ENCODE measurements at regions not wholly inside any gene's neighbourhood (a gene's known extent, or its start where the extent isn't known, plus 50 kb on each side); places are given as distances from the start of the nearest gene placed in this dataset.

GRCh38 chr5:105168806-105169205 is 1606.2 kb upstream of the NUDT12 start:
- no peak overlapping the region for H3K27ac ChIP-seq (ENCODE audit: insufficient read depth, low read length)
- intact Hi-C loops (cut with micrococcal nuclease) = no loop called here
- H2AK5ac ChIP-seq (ENCODE audit: low read depth, low read length) = no peak overlapping the region
- TF ChIP-seq MXI1 (IDR thresholded peaks at IDR 0.05; ENCODE audit: borderline replicate concordance, low read depth, low read length) = no peak
- no peak for TF ChIP-seq RFX5 (IDR thresholded peaks at IDR 0.05; ENCODE audit: low read depth, low read length)
- no peak for TF ChIP-seq SMC3 (IDR thresholded peaks at IDR 0.05; ENCODE audit: low read depth, low read length)
- no peak for TF ChIP-seq FOS (IDR thresholded peaks at IDR 0.05; ENCODE audit: low read depth, low read length)
- TF ChIP-seq MAZ (IDR thresholded peaks at IDR 0.05; ENCODE audit: borderline replicate concordance, low read depth, low read length) = no peak
- TF ChIP-seq NFE2L2 (IDR thresholded peaks at IDR 0.05; ENCODE audit: low read depth, low read length) = no peak
- TF ChIP-seq RAD21 (IDR thresholded peaks at IDR 0.05; ENCODE audit: low read length) = no peak
- TF ChIP-seq CHD1 (IDR thresholded peaks at IDR 0.05; ENCODE audit: low read depth, low read length) = no peak
- no peak for TF ChIP-seq CTCF (conservative IDR thresholded peaks at IDR 0.05; ENCODE audit: low read depth, low read length)
- no peak for TF ChIP-seq RCOR1 (IDR thresholded peaks at IDR 0.05; ENCODE audit: insufficient replicate concordance, low read length)
- TF ChIP-seq CEBPB (IDR thresholded peaks at IDR 0.05; ENCODE audit: low read depth, low read length) = no peak
- TF ChIP-seq USF2 (IDR thresholded peaks at IDR 0.05; ENCODE audit: low read depth, low read length) = no peak
- TF ChIP-seq MAFK (IDR thresholded peaks at IDR 0.05; ENCODE audit: low read depth, low read length) = no peak
- TF ChIP-seq BHLHE40 (IDR thresholded peaks at IDR 0.05; ENCODE audit: low read depth, low read length) = no peak
- no peak for TF ChIP-seq ELK1 (IDR thresholded peaks at IDR 0.05; ENCODE audit: borderline replicate concordance, low read depth, low read length)
- TF ChIP-seq POLR2A (IDR thresholded peaks at IDR 0.05; ENCODE audit: low read depth, low read length) = no peak
- WGBS, 2 experiments (ENCODE audit: extremely low coverage in 2 of 2, insufficient read length in 1 of 2) = no CpG with 5 or more reads among the region's 1 CpG
- H4K91ac ChIP-seq (ENCODE audit: insufficient read depth, low read depth, low read length) = no peak overlapping the region
- no peaks in the 10 kb centered on the region for H3K79me1 ChIP-seq (ENCODE audit: low read depth in 1 of 2, low read length in 2 of 2)
- H3K9me3 ChIP-seq (ENCODE audit: control insufficient read depth, insufficient read depth, low read length) = no peaks in the 10 kb centered on the region
- no peak overlapping the region for H3K14ac ChIP-seq (replicated peaks; ENCODE audit: low read depth, low read length)
- no peak overlapping the region for H4K8ac ChIP-seq (ENCODE audit: low read depth in 2 of 2, low read length in 2 of 2)
- no peaks in the 10 kb centered on the region for H4K20me1 ChIP-seq (ENCODE audit: insufficient read depth, low read length)
- H3K18ac ChIP-seq (ENCODE audit: low read depth, low read length) = no peak overlapping the region
- no peak overlapping the region for H3K4ac ChIP-seq (ENCODE audit: low read depth, low read length)
- no peak overlapping the region for H3K56ac ChIP-seq (ENCODE audit: extremely low read depth, insufficient read depth, low read length)
- no peak overlapping the region for H3K4me3 ChIP-seq (ENCODE audit: insufficient read depth, low read depth, low read length)
- no peak overlapping the region for H4K5ac ChIP-seq (ENCODE audit: low read depth, low read length)
- H2BK20ac ChIP-seq (ENCODE audit: low read depth, low read length) = no peak overlapping the region
- H3K27me3 ChIP-seq (ENCODE audit: control insufficient read depth, insufficient read depth, low read length) = no peaks in the 10 kb centered on the region
- H2BK120ac ChIP-seq (ENCODE audit: low read depth, low read length) = no peak overlapping the region
- no TSS peak for BruUV-seq (replicated peaks)
- no peak for DNase-seq
- H2AK9ac ChIP-seq (replicated peaks; ENCODE audit: low read depth, low read length, poor library complexity) = no peak overlapping the region
- no peak overlapping the region for H3K4me2 ChIP-seq (ENCODE audit: low read depth, low read length)
- no peaks in the 10 kb centered on the region for H3K4me1 ChIP-seq (ENCODE audit: control insufficient read depth, insufficient read depth, low read length)
- no peaks in the 10 kb centered on the region for H3K9me1 ChIP-seq (ENCODE audit: insufficient read depth, low read length)
- POLR2A ChIA-PET (ENCODE audit: unreplicated experiment) = no interaction called here
- CTCF ChIA-PET = no interaction called here
- no peak overlapping the region for H2BK5ac ChIP-seq (ENCODE audit: low read depth, low read length, poor library complexity, severe bottlenecking)
- in situ Hi-C loops (cut with MboI; ENCODE audit: low sequenced_read_pairs) = no loop called here
- H2AFZ ChIP-seq (replicated peaks; ENCODE audit: low read length, poor library complexity) = no peak overlapping the region
- no peaks in the 10 kb centered on the region for H3K36me3 ChIP-seq (ENCODE audit: control insufficient read depth, insufficient read depth, low read length)
- no peak overlapping the region for H3K23ac ChIP-seq (ENCODE audit: low read depth, low read length)
- dilution Hi-C loops (cut with HindIII; ENCODE audit: low sequenced_read_pairs, unreplicated experiment) = no loop called here
- no peak for ATAC-seq (ENCODE audit: low read depth)
- no peak overlapping the region for H2BK15ac ChIP-seq (ENCODE audit: low read depth, low read length)
- no peak overlapping the region for H3K9ac ChIP-seq (ENCODE audit: low read depth, low read length)

All from IMR-90 (cell line).